ENCODE measurements at regions not wholly inside any gene's neighbourhood (a gene's known extent, or its start where the extent isn't known, plus 50 kb on each side); places are given as distances from the start of the nearest gene placed in this dataset.

DNA sequence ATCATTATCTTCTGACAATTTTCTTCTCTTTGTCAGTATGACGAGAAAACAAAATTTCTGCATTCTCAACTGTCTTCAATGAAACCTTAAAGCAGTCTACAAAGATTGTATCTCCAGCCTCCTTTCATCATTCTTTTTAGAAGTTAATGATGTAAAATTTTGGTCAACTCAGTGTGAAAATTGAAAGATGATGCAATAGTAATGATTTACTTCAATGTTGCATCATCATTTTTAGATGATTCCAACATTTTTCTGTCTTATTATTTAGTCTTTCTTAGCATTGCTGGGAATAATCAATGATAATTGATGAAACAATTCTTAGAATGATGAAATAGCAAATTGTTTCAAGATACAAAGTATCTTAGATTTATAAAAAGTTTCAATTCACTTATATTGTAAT is 372.7 kb downstream of the C4orf33 start:
- Histone ChIP-seq H3K9me3 (ENCODE audit: control insufficient read depth, low read length) (no peaks in the 10 kb centered on the region), H3K4me3 (ENCODE audit: extremely low read depth, insufficient read depth, low read length, poor library complexity, severe bottlenecking) (no peak overlapping the region), H3K36me3 (ENCODE audit: control insufficient read depth, insufficient read depth, low read length) (no peaks in the 10 kb centered on the region), H3K27ac (ENCODE audit: low read depth, low read length, severe bottlenecking) (no peak overlapping the region), H3K4me1 (ENCODE audit: control insufficient read depth, insufficient read depth, low read length, poor library complexity, severe bottlenecking) (no peaks in the 10 kb centered on the region)
- 83 to 100% methylated on average over 1 of the region's 1 CpG for WGBS, 2 experiments (ENCODE audit: insufficient coverage in 2 of 2)

GRCh38 chr4:129474698-129475097 is 378.7 kb downstream of the C4orf33 start:
- Histone ChIP-seq H3K4me3 (ENCODE audit: extremely low read depth, insufficient read depth, low read length, poor library complexity, severe bottlenecking) (no peak overlapping the region), H3K4me1 (ENCODE audit: control insufficient read depth, insufficient read depth, low read length, poor library complexity, severe bottlenecking) (no peaks in the 10 kb centered on the region), H3K27ac (ENCODE audit: low read depth, low read length, severe bottlenecking) (no peak overlapping the region), H3K36me3 (ENCODE audit: control insufficient read depth, insufficient read depth, low read length) (no peaks in the 10 kb centered on the region), H3K9me3 (ENCODE audit: control insufficient read depth, low read length) (no peaks in the 10 kb centered on the region)
- 86% methylated on average over 1 of the region's 4 CpGs; no CpG with 5 or more reads in 1 of the 2 experiments for WGBS, 2 experiments (ENCODE audit: insufficient coverage in 2 of 2)

DNA sequence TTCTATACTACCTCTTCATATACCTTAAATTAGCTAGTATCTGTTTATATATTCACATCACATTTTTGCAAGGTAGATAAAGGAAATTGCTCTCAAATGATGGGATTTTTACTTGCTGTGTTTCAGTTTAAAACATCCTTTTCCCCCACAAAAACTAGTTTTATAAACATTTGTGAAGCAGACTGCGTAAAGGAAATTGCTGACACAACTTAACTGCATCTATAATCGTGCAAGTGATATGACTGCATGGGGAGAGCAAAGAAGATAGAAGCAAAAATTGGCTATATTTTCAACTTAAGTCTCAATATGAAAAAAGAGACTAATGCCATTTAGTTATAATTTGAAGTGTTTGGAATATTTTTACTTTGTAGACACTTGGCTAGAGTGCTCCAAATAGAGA is 385.2 kb downstream of the C4orf33 start:
- Histone ChIP-seq H3K4me3 (ENCODE audit: extremely low read depth, insufficient read depth, low read length, poor library complexity, severe bottlenecking) (no peak overlapping the region), H3K4me1 (ENCODE audit: control insufficient read depth, insufficient read depth, low read length, poor library complexity, severe bottlenecking) (no peaks in the 10 kb centered on the region), H3K27ac (ENCODE audit: low read depth, low read length, severe bottlenecking) (no peak overlapping the region), H3K36me3 (ENCODE audit: control insufficient read depth, insufficient read depth, low read length) (no peaks in the 10 kb centered on the region), H3K9me3 (ENCODE audit: control insufficient read depth, low read length) (no peaks in the 10 kb centered on the region)
- no CpG with 5 or more reads among the region's 2 CpGs for WGBS, 2 experiments (ENCODE audit: insufficient coverage in 2 of 2)

DNA sequence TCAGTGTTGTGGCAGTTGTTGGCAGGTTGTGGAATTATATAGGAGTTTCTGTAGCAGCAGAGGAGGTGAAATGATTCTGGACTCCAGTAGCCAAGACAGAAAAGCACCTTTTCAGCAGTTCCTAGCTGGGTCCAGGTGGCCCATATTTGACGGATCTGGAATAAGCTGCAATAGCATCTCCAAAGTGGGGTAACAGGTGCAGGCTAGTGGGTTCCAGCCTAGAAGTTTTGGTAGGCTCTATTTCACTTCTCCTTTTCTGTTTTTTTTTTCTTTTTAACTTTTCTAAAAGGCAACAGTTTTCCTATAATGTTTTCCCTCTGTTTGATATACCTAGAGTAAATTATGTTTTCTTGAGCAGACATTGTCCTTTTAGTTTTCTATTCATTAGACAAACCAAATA is 392.5 kb downstream of the C4orf33 start:
- Histone ChIP-seq H3K9me3 (ENCODE audit: control insufficient read depth, low read length) (no peaks in the 10 kb centered on the region), H3K27ac (ENCODE audit: low read depth, low read length, severe bottlenecking) (no peak overlapping the region), H3K36me3 (ENCODE audit: control insufficient read depth, insufficient read depth, low read length) (no peaks in the 10 kb centered on the region), H3K4me1 (ENCODE audit: control insufficient read depth, insufficient read depth, low read length, poor library complexity, severe bottlenecking) (no peaks in the 10 kb centered on the region), H3K4me3 (ENCODE audit: extremely low read depth, insufficient read depth, low read length, poor library complexity, severe bottlenecking) (no peak overlapping the region)
- WGBS, 2 experiments (ENCODE audit: insufficient coverage in 2 of 2) = 91 to 100% methylated on average over 1 of the region's 1 CpG

DNA sequence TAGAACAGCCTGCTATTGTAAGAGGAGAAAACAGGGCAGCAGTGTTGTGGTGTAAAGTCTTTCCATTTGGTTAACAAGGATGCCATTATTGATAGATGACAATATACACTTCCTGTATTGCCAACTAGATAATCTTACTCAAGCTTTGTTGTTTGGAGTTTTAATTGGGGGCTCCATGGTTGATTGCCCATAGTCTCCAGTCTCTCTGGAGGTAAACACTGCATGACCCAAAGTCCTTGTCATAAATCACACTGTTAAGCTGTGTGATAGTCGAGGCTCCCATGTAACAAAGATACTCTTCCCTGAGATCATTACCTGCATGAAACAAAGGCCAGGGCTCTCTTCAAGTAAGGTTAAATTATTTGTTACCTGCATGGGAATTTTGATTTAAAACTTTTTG is 394.6 kb downstream of the C4orf33 start:
- Histone ChIP-seq H3K27ac (ENCODE audit: low read depth, low read length, severe bottlenecking) (no peak overlapping the region), H3K36me3 (ENCODE audit: control insufficient read depth, insufficient read depth, low read length) (no peaks in the 10 kb centered on the region), H3K4me1 (ENCODE audit: control insufficient read depth, insufficient read depth, low read length, poor library complexity, severe bottlenecking) (no peaks in the 10 kb centered on the region), H3K4me3 (ENCODE audit: extremely low read depth, insufficient read depth, low read length, poor library complexity, severe bottlenecking) (no peak overlapping the region), H3K9me3 (ENCODE audit: control insufficient read depth, low read length) (no peaks in the 10 kb centered on the region)
- no CpG with 5 or more reads among the region's 1 CpG for WGBS, 2 experiments (ENCODE audit: insufficient coverage in 2 of 2)

DNA sequence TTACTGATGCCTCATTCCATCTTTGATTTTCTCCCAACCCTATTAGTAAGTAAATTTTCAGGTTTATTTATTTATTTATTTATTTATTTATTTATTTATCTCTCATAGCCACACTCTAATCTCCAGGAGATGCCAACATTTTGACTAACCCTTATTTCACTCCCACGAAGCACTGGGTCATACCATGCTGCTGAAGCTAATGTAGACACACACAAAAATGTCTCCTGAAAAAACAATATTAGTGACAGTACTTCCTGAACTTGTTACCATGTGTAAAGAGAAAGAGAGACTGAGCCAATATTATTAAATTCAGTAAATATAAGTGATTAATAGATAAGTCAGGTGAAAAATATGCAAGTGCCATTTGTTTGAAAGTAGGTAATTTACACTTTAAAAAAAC is 402.7 kb downstream of the C4orf33 start:
- Histone ChIP-seq H3K27ac (ENCODE audit: low read depth, low read length, severe bottlenecking) (no peak overlapping the region), H3K4me3 (ENCODE audit: extremely low read depth, insufficient read depth, low read length, poor library complexity, severe bottlenecking) (no peak overlapping the region), H3K4me1 (ENCODE audit: control insufficient read depth, insufficient read depth, low read length, poor library complexity, severe bottlenecking) (no peaks in the 10 kb centered on the region), H3K36me3 (ENCODE audit: control insufficient read depth, insufficient read depth, low read length) (no peaks in the 10 kb centered on the region), H3K9me3 (ENCODE audit: control insufficient read depth, low read length) (no peaks in the 10 kb centered on the region)
- no CpG with 5 or more reads among the region's 1 CpG for WGBS, 2 experiments (ENCODE audit: insufficient coverage in 2 of 2)

- Histone ChIP-seq H3K9me3 (ENCODE audit: control insufficient read depth, low read length) (no peaks in the 10 kb centered on the region), H3K4me3 (ENCODE audit: extremely low read depth, insufficient read depth, low read length, poor library complexity, severe bottlenecking) (no peak overlapping the region), H3K27ac (ENCODE audit: low read depth, low read length, severe bottlenecking) (no peak overlapping the region), H3K36me3 (ENCODE audit: control insufficient read depth, insufficient read depth, low read length) (no peaks in the 10 kb centered on the region), H3K4me1 (ENCODE audit: control insufficient read depth, insufficient read depth, low read length, poor library complexity, severe bottlenecking) (no peaks in the 10 kb centered on the region)
These were observed 418.9 kb downstream of the C4orf33 start for GRCh38 chr4:129514852-129515251.

- Histone ChIP-seq H3K4me1 (ENCODE audit: control insufficient read depth, insufficient read depth, low read length, poor library complexity, severe bottlenecking) (no peaks in the 10 kb centered on the region), H3K4me3 (ENCODE audit: extremely low read depth, insufficient read depth, low read length, poor library complexity, severe bottlenecking) (no peak overlapping the region), H3K27ac (ENCODE audit: low read depth, low read length, severe bottlenecking) (no peak overlapping the region), H3K9me3 (ENCODE audit: control insufficient read depth, low read length) (no peaks in the 10 kb centered on the region), H3K36me3 (ENCODE audit: control insufficient read depth, insufficient read depth, low read length) (no peaks in the 10 kb centered on the region)
- WGBS, 2 experiments (ENCODE audit: insufficient coverage in 2 of 2) = no CpG with 5 or more reads among the region's 1 CpG
These were observed 419.4 kb downstream of the C4orf33 start for GRCh38 chr4:129515356-129515755.

DNA sequence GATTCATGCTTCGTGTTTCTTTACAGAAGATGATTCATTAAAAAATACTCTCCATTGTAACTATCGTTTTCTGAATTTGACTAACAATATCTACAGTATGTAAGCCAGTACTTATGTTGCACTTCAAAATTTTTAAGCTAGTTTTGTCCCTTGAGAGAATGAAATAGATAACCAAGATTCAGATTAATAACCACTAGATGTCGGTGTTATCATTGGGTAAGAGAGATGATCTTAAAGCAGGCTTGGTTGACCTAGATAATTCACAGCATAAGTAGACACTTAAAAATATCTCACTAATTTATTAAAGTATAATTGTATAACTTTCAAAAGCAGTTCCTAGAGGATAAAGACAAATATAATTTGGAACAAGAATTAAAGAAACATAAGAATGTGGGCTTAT is 430.9 kb downstream of the C4orf33 start:
- no CpG with 5 or more reads among the region's 3 CpGs for WGBS, 2 experiments (ENCODE audit: insufficient coverage in 2 of 2)
- no peak overlapping the region for H3K4me3 ChIP-seq (ENCODE audit: extremely low read depth, insufficient read depth, low read length, poor library complexity, severe bottlenecking)
- no peaks in the 10 kb centered on the region for H3K36me3 ChIP-seq (ENCODE audit: control insufficient read depth, insufficient read depth, low read length)
- no peak overlapping the region for H3K27ac ChIP-seq (ENCODE audit: low read depth, low read length, severe bottlenecking)
- H3K4me1 ChIP-seq (ENCODE audit: control insufficient read depth, insufficient read depth, low read length, poor library complexity, severe bottlenecking) = no peaks in the 10 kb centered on the region
- H3K9me3 ChIP-seq (ENCODE audit: control insufficient read depth, low read length) = no peaks in the 10 kb centered on the region

DNA sequence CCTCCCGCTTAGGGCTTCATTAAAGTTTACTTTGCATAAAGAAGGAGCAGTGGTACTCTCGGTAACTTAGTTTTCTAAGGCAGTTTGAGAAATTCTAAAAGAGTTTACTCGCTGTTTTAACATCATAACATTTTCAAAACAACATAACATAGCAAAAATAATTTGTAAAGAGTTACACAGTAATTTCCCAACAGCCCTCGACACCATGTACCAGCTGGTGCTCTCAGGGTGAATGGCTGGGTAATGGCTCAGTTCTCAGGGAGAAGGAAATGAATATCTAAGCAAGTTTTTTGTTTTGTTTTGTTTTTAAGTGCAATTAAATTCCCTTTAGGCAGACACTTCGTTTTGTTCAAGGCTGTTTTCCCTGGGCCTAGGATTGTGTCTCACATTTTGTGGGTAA is 435.3 kb downstream of the C4orf33 start:
- Histone ChIP-seq H3K9me3 (ENCODE audit: control insufficient read depth, low read length) (no peaks in the 10 kb centered on the region), H3K4me1 (ENCODE audit: control insufficient read depth, insufficient read depth, low read length, poor library complexity, severe bottlenecking) (no peaks in the 10 kb centered on the region), H3K27ac (ENCODE audit: low read depth, low read length, severe bottlenecking) (no peak overlapping the region), H3K4me3 (ENCODE audit: extremely low read depth, insufficient read depth, low read length, poor library complexity, severe bottlenecking) (no peak overlapping the region), H3K36me3 (ENCODE audit: control insufficient read depth, insufficient read depth, low read length) (no peaks in the 10 kb centered on the region)
- 60% methylated on average over 1 of the region's 5 CpGs; no CpG with 5 or more reads in 1 of the 2 experiments for WGBS, 2 experiments (ENCODE audit: insufficient coverage in 2 of 2)

DNA sequence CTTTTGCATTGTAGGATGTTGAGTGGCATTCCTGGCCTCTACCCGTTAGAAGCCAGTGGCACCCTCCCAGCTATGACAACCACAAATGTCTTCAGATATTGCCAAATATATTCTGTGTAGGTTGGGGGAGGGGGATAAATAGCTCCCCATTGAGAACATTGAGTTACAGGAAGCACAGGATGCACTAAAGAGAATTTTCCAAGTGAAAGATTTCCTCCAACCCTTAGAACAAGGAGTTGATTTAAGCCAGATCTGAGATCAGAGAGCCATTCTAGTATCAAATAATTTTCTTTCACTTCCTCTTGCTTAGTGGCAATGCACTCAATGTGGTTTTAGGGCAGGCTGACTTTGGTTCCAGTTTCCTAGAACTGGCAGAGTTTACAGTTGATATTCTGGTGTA is 436.6 kb downstream of the C4orf33 start:
- no CpG with 5 or more reads among the region's 1 CpG for WGBS, 2 experiments (ENCODE audit: insufficient coverage in 2 of 2)
- Histone ChIP-seq H3K36me3 (ENCODE audit: control insufficient read depth, insufficient read depth, low read length) (no peaks in the 10 kb centered on the region), H3K9me3 (ENCODE audit: control insufficient read depth, low read length) (no peaks in the 10 kb centered on the region), H3K4me3 (ENCODE audit: extremely low read depth, insufficient read depth, low read length, poor library complexity, severe bottlenecking) (no peak overlapping the region), H3K27ac (ENCODE audit: low read depth, low read length, severe bottlenecking) (no peak overlapping the region), H3K4me1 (ENCODE audit: control insufficient read depth, insufficient read depth, low read length, poor library complexity, severe bottlenecking) (no peaks in the 10 kb centered on the region)

- no peaks in the 10 kb centered on the region for H3K9me3 ChIP-seq (ENCODE audit: control insufficient read depth, low read length)
- H3K4me3 ChIP-seq (ENCODE audit: extremely low read depth, insufficient read depth, low read length, poor library complexity, severe bottlenecking) = no peak overlapping the region
- H3K4me1 ChIP-seq (ENCODE audit: control insufficient read depth, insufficient read depth, low read length, poor library complexity, severe bottlenecking) = no peaks in the 10 kb centered on the region
- no peak overlapping the region for H3K27ac ChIP-seq (ENCODE audit: low read depth, low read length, severe bottlenecking)
- H3K36me3 ChIP-seq (ENCODE audit: control insufficient read depth, insufficient read depth, low read length) = no peaks in the 10 kb centered on the region
These were observed 447.3 kb downstream of the C4orf33 start for GRCh38 chr4:129543299-129543698.
